ENCODE measurements at regions not wholly inside any gene's neighbourhood (a gene's known extent, or its start where the extent isn't known, plus 50 kb on each side); places are given as distances from the start of the nearest gene placed in this dataset.

DNA sequence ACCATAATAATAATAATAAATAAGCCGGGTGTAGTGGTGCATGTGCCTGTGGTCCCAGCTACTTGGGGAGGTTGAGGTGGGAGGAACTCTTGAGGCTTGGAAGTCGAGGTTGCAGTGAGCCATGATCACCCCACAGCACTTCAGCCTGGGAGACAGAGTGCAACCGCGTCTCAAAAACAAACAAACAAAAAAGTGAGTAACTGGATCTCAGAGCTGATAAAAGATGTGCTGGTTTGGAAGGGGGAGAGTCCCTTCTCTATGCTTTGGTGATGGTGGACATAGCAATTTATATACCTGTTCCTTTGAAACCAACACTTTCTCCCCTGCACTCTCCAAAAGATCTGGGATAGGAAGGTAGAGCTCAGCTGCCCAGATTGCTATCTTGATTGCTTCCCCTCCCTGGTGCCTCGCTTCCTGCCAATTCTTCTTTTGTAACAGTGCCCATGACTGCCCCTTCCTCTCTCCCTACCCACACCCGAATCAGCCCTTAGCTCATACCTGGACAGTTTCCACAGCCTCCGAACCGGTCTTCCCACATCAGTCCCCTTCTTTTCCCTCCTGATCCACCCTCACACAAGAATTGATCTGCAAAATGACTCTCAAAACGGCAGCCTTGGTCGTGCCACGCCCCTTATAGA, 55.1 kb upstream of the UBE2E1 start:
- no peak overlapping the region for H3K4me3 ChIP-seq
- H3K36me3 ChIP-seq, result no peaks in the 10 kb centered on the region
- TF ChIP-seq CTCF (IDR thresholded peaks at IDR 0.05) (no peak), EP300 (IDR thresholded peaks at IDR 0.05) (no peak), POLR2AphosphoS5 (IDR thresholded peaks at IDR 0.05) (no peak), POLR2A (IDR thresholded peaks at IDR 0.05) (no peak)
- H3K9me3 ChIP-seq, result no peaks in the 10 kb centered on the region
- 38 to 48% (median 45%) methylated on average over 11 of the region's 11 CpGs for WGBS, 5 donors
- intact Hi-C loops (cut with DNase I; ENCODE audit: low total_unique reads), result no loop called here
- DNase-seq, result no peak
- H3K4me1 ChIP-seq, result peaks cover 0 to 11% (median 5%) of the 10 kb centered on the region in 4 donors
- H3K27ac ChIP-seq, result no peak overlapping the region
- no peaks in the 10 kb centered on the region for H3K27me3 ChIP-seq

GRCh38 chr3:23751212-23751723, 54.5 kb upstream of the UBE2E1 start:
- 63 to 76% (median 66%) methylated on average over 7 of the region's 7 CpGs for WGBS, 5 donors
- Histone ChIP-seq H3K4me3 (no peak overlapping the region), H3K4me1 (peaks cover 0 to 11% (median 5%) of the 10 kb centered on the region in 4 donors), H3K27ac (no peak overlapping the region), H3K27me3 (no peaks in the 10 kb centered on the region), H3K9me3 (no peaks in the 10 kb centered on the region), H3K36me3 (no peaks in the 10 kb centered on the region)
- DNase-seq, result no peak
- intact Hi-C loops (cut with DNase I; ENCODE audit: low total_unique reads), result no loop called here
- TF ChIP-seq POLR2A (IDR thresholded peaks at IDR 0.05) (no peak), CTCF (IDR thresholded peaks at IDR 0.05) (no peak), POLR2AphosphoS5 (IDR thresholded peaks at IDR 0.05) (no peak), EP300 (IDR thresholded peaks at IDR 0.05) (no peak)

GRCh38 chr3:23752126-23752525, 53.6 kb upstream of the UBE2E1 start:
- no peak for TF ChIP-seq POLR2AphosphoS5 (IDR thresholded peaks at IDR 0.05)

GRCh38 chr3:23754215-23754614, 51.5 kb upstream of the UBE2E1 start:
- Histone ChIP-seq H3K36me3 (no peaks in the 10 kb centered on the region), H3K27me3 (no peaks in the 10 kb centered on the region), H3K4me1 (peaks cover 0 to 11% (median 5%) of the 10 kb centered on the region in 4 donors), H3K9me3 (no peaks in the 10 kb centered on the region), H3K4me3 (no peak overlapping the region), H3K27ac (no peak overlapping the region)
- intact Hi-C loops (cut with DNase I; ENCODE audit: low total_unique reads), result no loop called here
- WGBS, 5 donors, result 67 to 91% (median 74%) methylated on average over 4 of the region's 4 CpGs
- TF ChIP-seq CTCF (IDR thresholded peaks at IDR 0.05) (no peak), EP300 (IDR thresholded peaks at IDR 0.05) (no peak), POLR2AphosphoS5 (IDR thresholded peaks at IDR 0.05) (no peak), POLR2A (IDR thresholded peaks at IDR 0.05) (no peak)
- DNase-seq, result no peak

More at GRCh38 chr3:23752126-23752525, 53.6 kb upstream of the UBE2E1 start:
- no peak overlapping the region for H3K4me3 ChIP-seq
- no peak overlapping the region for H3K27ac ChIP-seq
- DNase-seq, result no peak
- WGBS, 5 donors, result 56 to 73% (median 68%) methylated on average over 3 of the region's 3 CpGs
- H3K27me3 ChIP-seq, result no peaks in the 10 kb centered on the region
- H3K9me3 ChIP-seq, result no peaks in the 10 kb centered on the region
- H3K4me1 ChIP-seq, result peaks cover 0 to 11% (median 5%) of the 10 kb centered on the region in 4 donors
- H3K36me3 ChIP-seq, result no peaks in the 10 kb centered on the region
- intact Hi-C loops (cut with DNase I; ENCODE audit: low total_unique reads), result no loop called here
